K562 (cell line): ENCODE measurements at regions not wholly inside any gene's neighbourhood (a gene's known extent, or its start where the extent isn't known, plus 50 kb on each side); places are given as distances from the start of the nearest gene placed in this dataset.

ENCODE experiments used
- DMBX1 ChIP-seq: fragments of 250-450 bp; sonication (Bioruptor Pico); IDR thresholded peaks from 2 replicates; pipeline ENCODE4 v1.8.0; 2022; ENCODE audit warnings: inconsistent platforms, mild to moderate bottlenecking, moderate library complexity, borderline replicate concordance
- ELF1 ChIP-seq: fragments of 200-800 bp; sonication (Bioruptor generic); IDR thresholded peaks from 2 replicates; pipeline ENCODE4 v1.6.1; 2016; ENCODE audit warnings: missing genetic modification characterization, missing compliant biosample characterization
- JUND ChIP-seq, 2 experiments: IDR thresholded peaks; 2 replicates in 1 of 2; 3 replicates in 1 of 2; pipeline ENCODE4 v1.6.1; 2011; ENCODE audit warnings: borderline replicate concordance in 2 of 2, low read depth in 2 of 2, low read length in 2 of 2, improper control_type of control experiment in 1 of 2, missing biosample characterization in 1 of 2, missing genetic modification characterization in 1 of 2, missing genetic modification reagents in 1 of 2
- MTA3 ChIP-seq: fragments of 450-650 bp; formaldehyde crosslinking; IDR thresholded peaks from 2 replicates; pipeline ENCODE4 v1.6.1; 2017; ENCODE audit warnings: mild to moderate bottlenecking, borderline replicate concordance
- TAF7 ChIP-seq: fragments of 450-650 bp; IDR thresholded peaks from 2 replicates; pipeline ENCODE4 v1.6.1; 2016; ENCODE audit warnings: missing genetic modification characterization, missing compliant biosample characterization
- TAF9B ChIP-seq: fragments of 450-650 bp; IDR thresholded peaks from 2 replicates; pipeline ENCODE4 v1.6.1; 2018; ENCODE audit warnings: mild to moderate bottlenecking; ENCODE audit not compliant: partially characterized antibody
- TF ChIP-seq, protein P1 (sequence below): sonication (generic); formaldehyde crosslinking; IDR thresholded peaks from 2 replicates; pipeline ENCODE4 v1.8.0; 2023; ENCODE audit warnings: mild to moderate bottlenecking, missing genetic modification reagents
- TF ChIP-seq, protein P2 (sequence below): fragments of 150-350 bp; IDR thresholded peaks from 2 replicates; pipeline ENCODE4 v1.6.1; 2014; ENCODE audit warnings: low read depth, mild to moderate bottlenecking, low read length, borderline replicate concordance

GRCh38 chr12:13770576-13770975, 210.8 kb downstream of the GRIN2B start:
- no peak for TF ChIP-seq TAF9B
- TF ChIP-seq, protein P1, sequence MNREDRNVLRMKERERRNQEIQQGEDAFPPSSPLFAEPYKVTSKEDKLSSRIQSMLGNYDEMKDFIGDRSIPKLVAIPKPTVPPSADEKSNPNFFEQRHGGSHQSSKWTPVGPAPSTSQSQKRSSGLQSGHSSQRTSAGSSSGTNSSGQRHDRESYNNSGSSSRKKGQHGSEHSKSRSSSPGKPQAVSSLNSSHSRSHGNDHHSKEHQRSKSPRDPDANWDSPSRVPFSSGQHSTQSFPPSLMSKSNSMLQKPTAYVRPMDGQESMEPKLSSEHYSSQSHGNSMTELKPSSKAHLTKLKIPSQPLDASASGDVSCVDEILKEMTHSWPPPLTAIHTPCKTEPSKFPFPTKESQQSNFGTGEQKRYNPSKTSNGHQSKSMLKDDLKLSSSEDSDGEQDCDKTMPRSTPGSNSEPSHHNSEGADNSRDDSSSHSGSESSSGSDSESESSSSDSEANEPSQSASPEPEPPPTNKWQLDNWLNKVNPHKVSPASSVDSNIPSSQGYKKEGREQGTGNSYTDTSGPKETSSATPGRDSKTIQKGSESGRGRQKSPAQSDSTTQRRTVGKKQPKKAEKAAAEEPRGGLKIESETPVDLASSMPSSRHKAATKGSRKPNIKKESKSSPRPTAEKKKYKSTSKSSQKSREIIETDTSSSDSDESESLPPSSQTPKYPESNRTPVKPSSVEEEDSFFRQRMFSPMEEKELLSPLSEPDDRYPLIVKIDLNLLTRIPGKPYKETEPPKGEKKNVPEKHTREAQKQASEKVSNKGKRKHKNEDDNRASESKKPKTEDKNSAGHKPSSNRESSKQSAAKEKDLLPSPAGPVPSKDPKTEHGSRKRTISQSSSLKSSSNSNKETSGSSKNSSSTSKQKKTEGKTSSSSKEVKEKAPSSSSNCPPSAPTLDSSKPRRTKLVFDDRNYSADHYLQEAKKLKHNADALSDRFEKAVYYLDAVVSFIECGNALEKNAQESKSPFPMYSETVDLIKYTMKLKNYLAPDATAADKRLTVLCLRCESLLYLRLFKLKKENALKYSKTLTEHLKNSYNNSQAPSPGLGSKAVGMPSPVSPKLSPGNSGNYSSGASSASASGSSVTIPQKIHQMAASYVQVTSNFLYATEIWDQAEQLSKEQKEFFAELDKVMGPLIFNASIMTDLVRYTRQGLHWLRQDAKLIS (CRISPR knock-in tag), result no peak
- no peak for TF ChIP-seq DMBX1 (CRISPR knock-in tag)
- TF ChIP-seq MTA3, result no peak
- TF ChIP-seq JUND (IDR thresholded peaks at IDR 0.05; ENCODE audit: borderline replicate concordance, low read depth, low read length), result no peak
- TF ChIP-seq JUND (tag; IDR thresholded peaks at IDR 0.05; ENCODE audit: borderline replicate concordance, low read depth, low read length), result no peak
- TF ChIP-seq, protein P2, sequence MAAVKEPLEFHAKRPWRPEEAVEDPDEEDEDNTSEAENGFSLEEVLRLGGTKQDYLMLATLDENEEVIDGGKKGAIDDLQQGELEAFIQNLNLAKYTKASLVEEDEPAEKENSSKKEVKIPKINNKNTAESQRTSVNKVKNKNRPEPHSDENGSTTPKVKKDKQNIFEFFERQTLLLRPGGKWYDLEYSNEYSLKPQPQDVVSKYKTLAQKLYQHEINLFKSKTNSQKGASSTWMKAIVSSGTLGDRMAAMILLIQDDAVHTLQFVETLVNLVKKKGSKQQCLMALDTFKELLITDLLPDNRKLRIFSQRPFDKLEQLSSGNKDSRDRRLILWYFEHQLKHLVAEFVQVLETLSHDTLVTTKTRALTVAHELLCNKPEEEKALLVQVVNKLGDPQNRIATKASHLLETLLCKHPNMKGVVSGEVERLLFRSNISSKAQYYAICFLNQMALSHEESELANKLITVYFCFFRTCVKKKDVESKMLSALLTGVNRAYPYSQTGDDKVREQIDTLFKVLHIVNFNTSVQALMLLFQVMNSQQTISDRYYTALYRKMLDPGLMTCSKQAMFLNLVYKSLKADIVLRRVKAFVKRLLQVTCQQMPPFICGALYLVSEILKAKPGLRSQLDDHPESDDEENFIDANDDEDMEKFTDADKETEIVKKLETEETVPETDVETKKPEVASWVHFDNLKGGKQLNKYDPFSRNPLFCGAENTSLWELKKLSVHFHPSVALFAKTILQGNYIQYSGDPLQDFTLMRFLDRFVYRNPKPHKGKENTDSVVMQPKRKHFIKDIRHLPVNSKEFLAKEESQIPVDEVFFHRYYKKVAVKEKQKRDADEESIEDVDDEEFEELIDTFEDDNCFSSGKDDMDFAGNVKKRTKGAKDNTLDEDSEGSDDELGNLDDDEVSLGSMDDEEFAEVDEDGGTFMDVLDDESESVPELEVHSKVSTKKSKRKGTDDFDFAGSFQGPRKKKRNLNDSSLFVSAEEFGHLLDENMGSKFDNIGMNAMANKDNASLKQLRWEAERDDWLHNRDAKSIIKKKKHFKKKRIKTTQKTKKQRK, result no peak
- no peak for TF ChIP-seq TAF7 (tag)
- no peak for TF ChIP-seq ELF1 (tag)
